HUES64 (cell line): ENCODE measurements at regions not wholly inside any gene's neighbourhood (a gene's known extent, or its start where the extent isn't known, plus 50 kb on each side); places are given as distances from the start of the nearest gene placed in this dataset.

Experiments used
- H3K27ac ChIP-seq: 2 replicates; pipeline ENCODE4 v1.7.0; 2013; ENCODE audit warnings: low read depth, low read length, inconsistent platforms
- H3K27me3 ChIP-seq: 2 replicates; pipeline ENCODE4 v1.6.1; 2013; ENCODE audit warnings: mild to moderate bottlenecking, low read length; ENCODE audit not compliant: insufficient read depth
- H3K36me3 ChIP-seq: 2 replicates; pipeline ENCODE4 v1.6.1; 2013; ENCODE audit warnings: mild to moderate bottlenecking, low read length; ENCODE audit not compliant: insufficient read depth
- H3K4me1 ChIP-seq: 2 replicates; pipeline ENCODE4 v1.6.1; 2013; ENCODE audit warnings: mild to moderate bottlenecking, low read length, moderate library complexity; ENCODE audit not compliant: insufficient read depth
- H3K4me3 ChIP-seq: 2 replicates; pipeline ENCODE4 v1.5.1; 2013; ENCODE audit warnings: mild to moderate bottlenecking, low read length, moderate library complexity
- H3K9ac ChIP-seq: 2 replicates; pipeline ENCODE4 v1.6.1; 2013; ENCODE audit warnings: mild to moderate bottlenecking, low read depth, low read length
- H3K9me3 ChIP-seq: 2 replicates; pipeline ENCODE4 v1.6.1; 2013; ENCODE audit warnings: low read depth, low read length; ENCODE audit not compliant: insufficient read depth
- WGBS: fragments of 150-250, 120-280 bp; methylation state at CpG from one replicate; pipeline ENCODE4 v1.1.7; 2013; ENCODE audit warnings: missing lambda C conversion rate; 5-methylcytosine and 5-hydroxymethylcytosine counted together

DNA sequence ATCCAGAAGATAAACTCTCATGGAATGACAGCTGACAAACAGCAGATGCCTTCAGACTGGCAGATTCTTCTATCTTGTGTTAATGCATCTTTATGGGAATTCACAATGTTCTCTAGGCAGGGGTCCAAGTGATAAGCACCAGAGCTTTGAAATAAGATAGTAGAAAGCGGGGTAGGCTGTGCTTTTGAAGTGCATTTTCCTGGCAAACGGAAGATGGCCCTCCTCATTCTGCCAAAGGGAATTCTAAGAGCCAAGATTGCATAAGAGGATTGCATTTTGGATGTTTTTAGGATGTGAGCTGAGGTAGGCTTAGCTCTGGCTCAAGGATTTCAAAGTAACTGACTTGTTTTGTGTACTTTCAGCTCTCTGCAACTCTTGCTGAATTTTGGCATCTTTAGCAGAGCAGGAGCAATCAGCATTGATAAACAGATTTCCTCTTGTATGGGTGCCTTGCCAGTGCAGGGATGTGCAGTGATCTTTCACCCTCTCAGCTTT is 298.5 kb upstream of the KLF6 start:
- H3K27me3 ChIP-seq = no peaks in the 10 kb centered on the region
- H3K4me3 ChIP-seq = no peak overlapping the region
- WGBS = 12% methylated on average over 2 of the region's 2 CpGs
- no peak overlapping the region for H3K27ac ChIP-seq
- no peaks in the 10 kb centered on the region for H3K36me3 ChIP-seq
- H3K9me3 ChIP-seq = no peaks in the 10 kb centered on the region
- H3K4me1 ChIP-seq = peaks cover 17% of the 10 kb centered on the region
- no peak overlapping the region for H3K9ac ChIP-seq

- WGBS = 90% methylated on average over 2 of the region's 2 CpGs
- Histone ChIP-seq H3K9me3 (no peaks in the 10 kb centered on the region), H3K4me1 (peaks cover 17% of the 10 kb centered on the region), H3K27ac (no peak overlapping the region), H3K27me3 (no peaks in the 10 kb centered on the region), H3K36me3 (no peaks in the 10 kb centered on the region), H3K4me3 (no peak overlapping the region), H3K9ac (no peak overlapping the region)
Observed at GRCh38 chr10:4082861-4083260, 297.9 kb upstream of the KLF6 start.

DNA sequence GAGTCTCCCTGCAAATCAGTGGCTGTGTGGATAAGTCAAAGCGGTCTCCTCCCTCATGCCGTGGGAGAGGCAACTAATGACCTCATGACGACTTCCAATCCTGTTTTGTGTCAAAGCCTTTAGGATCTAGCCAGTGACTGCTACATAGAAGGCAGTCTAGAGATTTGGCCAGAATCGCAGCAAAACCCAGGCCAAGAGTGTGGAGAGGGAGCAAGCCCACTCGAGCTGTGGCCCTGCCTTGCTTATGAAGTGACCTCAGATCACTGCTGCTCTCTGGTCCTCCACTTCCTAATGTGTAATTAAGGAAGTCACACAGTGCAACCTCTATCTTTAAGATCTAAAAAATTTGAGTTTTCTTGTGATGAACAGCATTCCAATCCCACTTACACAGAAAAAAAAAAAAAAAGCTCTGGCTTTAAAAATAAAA is 296.7 kb upstream of the KLF6 start:
- no peaks in the 10 kb centered on the region for H3K36me3 ChIP-seq
- H3K4me3 ChIP-seq = no peak overlapping the region
- WGBS = 88% methylated on average over 5 of the region's 5 CpGs
- H3K27ac ChIP-seq = no peak overlapping the region
- H3K4me1 ChIP-seq = peaks cover 15% of the 10 kb centered on the region
- H3K9ac ChIP-seq = no peak overlapping the region
- H3K9me3 ChIP-seq = no peaks in the 10 kb centered on the region
- H3K27me3 ChIP-seq = no peaks in the 10 kb centered on the region

- H3K27ac ChIP-seq = no peak overlapping the region
Observed at GRCh38 chr10:4080225-4080805, 295.3 kb upstream of the KLF6 start.

GRCh38 chr10:4079803-4080202 is 294.8 kb upstream of the KLF6 start:
- H3K4me3 ChIP-seq = no peak overlapping the region
- no peak overlapping the region for H3K9ac ChIP-seq
- H3K9me3 ChIP-seq = no peaks in the 10 kb centered on the region
- no peaks in the 10 kb centered on the region for H3K27me3 ChIP-seq
- H3K36me3 ChIP-seq = no peaks in the 10 kb centered on the region
- no peak overlapping the region for H3K27ac ChIP-seq
- WGBS = 95% methylated on average over 5 of the region's 5 CpGs
- H3K4me1 ChIP-seq = peaks cover 13% of the 10 kb centered on the region

More at GRCh38 chr10:4080225-4080805, 295.3 kb upstream of the KLF6 start:
- no peaks in the 10 kb centered on the region for H3K9me3 ChIP-seq
- no peak overlapping the region for H3K4me3 ChIP-seq
- H3K9ac ChIP-seq = no peak overlapping the region
- H3K36me3 ChIP-seq = no peaks in the 10 kb centered on the region
- H3K4me1 ChIP-seq = peaks cover 13% of the 10 kb centered on the region
- whole genome bisulfite sequencing = 90% methylated on average over 7 of the region's 7 CpGs
- H3K27me3 ChIP-seq = no peaks in the 10 kb centered on the region

- WGBS = 95% methylated on average over 3 of the region's 3 CpGs
- no peak overlapping the region for H3K4me3 ChIP-seq
- no peak overlapping the region for H3K27ac ChIP-seq
- no peaks in the 10 kb centered on the region for H3K36me3 ChIP-seq
- no peaks in the 10 kb centered on the region for H3K9me3 ChIP-seq
- H3K4me1 ChIP-seq = 0 out of 2 replicates have a peak, but pooled peaks cover under 1% of the 10 kb centered on the region
- H3K27me3 ChIP-seq = no peaks in the 10 kb centered on the region
- H3K9ac ChIP-seq = no peak overlapping the region
Observed at GRCh38 chr10:4077804-4078203, 292.8 kb upstream of the KLF6 start.

DNA sequence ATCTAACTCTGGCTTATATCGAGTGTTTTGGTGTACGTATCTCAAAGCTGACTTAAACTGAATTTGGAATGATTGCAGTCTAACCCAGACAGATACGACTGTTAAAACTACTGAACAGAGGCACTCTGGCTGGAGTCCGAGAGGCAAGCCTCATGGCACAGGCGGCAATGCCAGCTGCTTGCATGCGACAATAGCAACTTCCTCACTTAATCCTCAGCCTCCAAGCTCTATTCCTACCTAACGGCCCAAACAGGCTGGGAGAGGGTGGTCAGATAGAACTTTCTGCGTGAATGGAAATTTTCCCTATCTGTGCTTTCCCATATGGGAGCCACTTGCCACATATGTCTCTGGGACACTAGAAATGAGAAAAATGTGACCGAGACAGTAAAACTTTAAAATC is 292.0 kb upstream of the KLF6 start:
- no peaks in the 10 kb centered on the region for H3K9me3 ChIP-seq
- no peak overlapping the region for H3K9ac ChIP-seq
- H3K4me3 ChIP-seq = no peak overlapping the region
- no peaks in the 10 kb centered on the region for H3K36me3 ChIP-seq
- H3K27ac ChIP-seq = no peak overlapping the region
- no peaks in the 10 kb centered on the region for H3K27me3 ChIP-seq
- 97% methylated on average over 9 of the region's 9 CpGs for WGBS
- H3K4me1 ChIP-seq = no peaks in the 10 kb centered on the region

- Histone ChIP-seq H3K9me3 (no peaks in the 10 kb centered on the region), H3K27me3 (no peaks in the 10 kb centered on the region), H3K9ac (no peak overlapping the region), H3K27ac (no peak overlapping the region), H3K4me3 (no peak overlapping the region), H3K36me3 (no peaks in the 10 kb centered on the region), H3K4me1 (no peaks in the 10 kb centered on the region)
- WGBS = 99% methylated on average over 7 of the region's 7 CpGs
Observed at GRCh38 chr10:4075443-4075842, 290.4 kb upstream of the KLF6 start.

DNA sequence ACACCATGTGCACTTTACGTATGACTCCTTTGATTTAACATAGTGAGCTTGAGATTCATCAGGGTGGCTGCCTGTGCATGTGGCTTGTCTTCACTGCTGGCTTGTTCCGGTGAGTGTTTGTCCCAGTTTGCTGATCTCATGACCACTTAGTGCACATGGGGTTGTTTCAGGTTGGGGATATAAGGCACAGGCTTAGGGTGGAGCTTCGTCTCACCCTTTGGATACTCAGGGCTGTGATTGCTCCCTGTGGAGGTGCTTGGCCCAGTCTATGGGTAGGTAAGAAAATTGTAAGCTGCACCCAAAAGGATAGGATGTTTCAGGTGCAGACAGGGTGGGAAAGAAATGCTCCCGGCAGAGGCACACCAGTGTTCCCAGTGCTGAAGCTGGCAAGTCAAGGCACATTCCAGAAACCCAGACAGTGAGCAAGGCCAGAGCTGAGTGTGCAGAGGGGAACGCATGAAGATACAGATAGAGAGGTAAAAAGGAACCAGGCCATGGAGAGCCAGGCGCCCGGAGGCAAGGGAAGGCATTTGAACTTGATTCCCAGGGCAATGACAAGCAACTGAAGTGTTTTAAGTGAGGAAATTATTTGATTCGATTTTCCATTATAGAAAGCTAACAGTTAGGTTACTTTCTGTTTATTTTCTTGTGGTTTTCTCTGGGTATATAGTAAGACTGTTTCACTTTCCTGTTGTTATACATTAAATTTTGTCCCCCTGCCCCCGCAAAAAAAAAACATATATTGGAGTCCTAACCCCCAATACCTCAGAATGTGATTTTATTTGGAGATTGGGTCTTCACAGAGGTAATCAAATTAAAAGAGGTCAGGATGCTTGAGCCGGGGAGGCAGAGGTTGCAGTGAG is 289.8 kb upstream of the KLF6 start:
- H3K9me3 ChIP-seq = no peaks in the 10 kb centered on the region
- no peak overlapping the region for H3K27ac ChIP-seq
- 95% methylated on average over 9 of the region's 10 CpGs for WGBS
- no peak overlapping the region for H3K9ac ChIP-seq
- no peaks in the 10 kb centered on the region for H3K27me3 ChIP-seq
- no peaks in the 10 kb centered on the region for H3K36me3 ChIP-seq
- no peak overlapping the region for H3K4me3 ChIP-seq
- no peaks in the 10 kb centered on the region for H3K4me1 ChIP-seq

GRCh38 chr10:4073912-4074311 is 288.9 kb upstream of the KLF6 start:
- H3K36me3 ChIP-seq = no peaks in the 10 kb centered on the region
- no peaks in the 10 kb centered on the region for H3K9me3 ChIP-seq
- no peak overlapping the region for H3K4me3 ChIP-seq
- H3K9ac ChIP-seq = no peak overlapping the region
- no peak overlapping the region for H3K27ac ChIP-seq
- WGBS = 93% methylated on average over 1 of the region's 1 CpG
- no peaks in the 10 kb centered on the region for H3K4me1 ChIP-seq
- no peaks in the 10 kb centered on the region for H3K27me3 ChIP-seq

DNA sequence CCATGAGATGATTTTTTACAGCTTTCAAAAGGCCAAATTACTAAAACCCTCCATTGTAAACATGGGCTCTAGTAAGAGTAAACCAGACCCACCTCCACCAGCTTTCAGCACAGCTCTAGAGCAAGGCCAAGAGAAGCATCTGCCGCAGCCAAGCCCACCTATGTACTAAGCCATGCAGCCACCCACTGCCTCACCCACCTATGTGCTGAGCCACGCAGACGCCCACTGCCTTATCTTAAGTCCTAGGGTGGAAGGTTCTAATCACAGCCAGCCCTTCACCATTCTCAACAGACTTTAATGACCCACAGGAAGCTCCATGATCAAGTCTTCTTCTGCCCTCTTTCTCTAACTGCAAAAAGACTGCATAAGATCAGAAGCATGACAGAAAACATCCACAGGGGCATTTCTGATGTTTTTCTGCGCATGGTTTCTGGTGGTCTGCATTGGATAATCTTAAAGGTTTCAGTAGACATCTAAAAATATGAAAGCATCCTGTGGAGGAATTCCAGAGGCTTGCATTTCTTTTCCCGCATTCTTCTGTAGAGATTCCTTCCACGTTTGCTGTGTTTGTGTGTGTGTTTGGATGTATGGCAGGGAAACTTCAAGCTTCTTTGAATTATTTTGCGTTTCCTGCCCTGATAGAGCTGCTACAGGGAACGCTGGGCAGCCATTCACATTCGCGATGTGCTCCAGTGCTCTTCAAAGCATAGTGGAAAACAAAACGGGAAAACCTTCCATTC is 286.1 kb upstream of the KLF6 start:
- 90% methylated on average over 11 of the region's 11 CpGs for WGBS
- H3K4me3 ChIP-seq = no peak overlapping the region
- no peak overlapping the region for H3K27ac ChIP-seq
- no peaks in the 10 kb centered on the region for H3K4me1 ChIP-seq
- H3K27me3 ChIP-seq = no peaks in the 10 kb centered on the region
- no peaks in the 10 kb centered on the region for H3K9me3 ChIP-seq
- H3K9ac ChIP-seq = no peak overlapping the region
- H3K36me3 ChIP-seq = no peaks in the 10 kb centered on the region
